Fibroblast of pulmonary artery (primary cell): ENCODE measurements at regions not wholly inside any gene's neighbourhood (a gene's known extent, or its start where the extent isn't known, plus 50 kb on each side); places are given as distances from the start of the nearest gene placed in this dataset.
A peak's percentile ranks its signal among the peaks of the same experiment; 100 is the strongest.

Source experiments
- DNase-seq: peaks from one replicate; pipeline ENCODE4 v3.0.0-alpha.2; 2010; ENCODE audit warnings: low read depth
- H3K4me3 ChIP-seq: replicated peaks from 2 replicates; pipeline ENCODE4 v1.5.1; 2011; ENCODE audit warnings: low read depth, mild to moderate bottlenecking, control low read depth, low read length, moderate library complexity
- TF ChIP-seq, protein P1 (sequence below): IDR thresholded peaks from 2 replicates; pipeline ENCODE4 v1.5.1; 2011; ENCODE audit warnings: mild to moderate bottlenecking, control low read depth, low read length, inconsistent platforms; ENCODE audit errors: missing control alignments

GRCh38 chr13:40407567-40407966 lies 258.9 kb downstream of the FOXO1 start:
- DNase-seq = no peak
- no peak overlapping the region for H3K4me3 ChIP-seq
- TF ChIP-seq, protein P1, sequence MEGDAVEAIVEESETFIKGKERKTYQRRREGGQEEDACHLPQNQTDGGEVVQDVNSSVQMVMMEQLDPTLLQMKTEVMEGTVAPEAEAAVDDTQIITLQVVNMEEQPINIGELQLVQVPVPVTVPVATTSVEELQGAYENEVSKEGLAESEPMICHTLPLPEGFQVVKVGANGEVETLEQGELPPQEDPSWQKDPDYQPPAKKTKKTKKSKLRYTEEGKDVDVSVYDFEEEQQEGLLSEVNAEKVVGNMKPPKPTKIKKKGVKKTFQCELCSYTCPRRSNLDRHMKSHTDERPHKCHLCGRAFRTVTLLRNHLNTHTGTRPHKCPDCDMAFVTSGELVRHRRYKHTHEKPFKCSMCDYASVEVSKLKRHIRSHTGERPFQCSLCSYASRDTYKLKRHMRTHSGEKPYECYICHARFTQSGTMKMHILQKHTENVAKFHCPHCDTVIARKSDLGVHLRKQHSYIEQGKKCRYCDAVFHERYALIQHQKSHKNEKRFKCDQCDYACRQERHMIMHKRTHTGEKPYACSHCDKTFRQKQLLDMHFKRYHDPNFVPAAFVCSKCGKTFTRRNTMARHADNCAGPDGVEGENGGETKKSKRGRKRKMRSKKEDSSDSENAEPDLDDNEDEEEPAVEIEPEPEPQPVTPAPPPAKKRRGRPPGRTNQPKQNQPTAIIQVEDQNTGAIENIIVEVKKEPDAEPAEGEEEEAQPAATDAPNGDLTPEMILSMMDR = no peak

DNA sequence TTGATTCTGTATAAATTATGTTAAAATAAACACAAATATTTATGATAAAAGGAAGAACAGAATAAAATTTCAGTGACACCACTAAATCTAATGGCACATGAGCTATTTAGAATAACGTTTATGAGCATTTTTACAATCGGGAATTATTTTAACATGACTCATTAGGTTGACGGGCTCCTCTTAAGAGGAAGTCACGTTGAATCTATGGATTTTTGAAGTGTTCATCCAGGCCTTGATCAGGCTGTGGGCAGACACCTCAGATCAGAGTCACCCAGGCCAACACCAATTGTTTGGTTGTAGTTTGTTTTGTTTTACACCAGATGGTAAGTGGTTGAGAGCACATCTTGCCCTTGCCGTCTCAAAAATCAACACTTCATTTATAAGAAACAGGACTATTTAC lies 257.8 kb downstream of the FOXO1 start:
- TF ChIP-seq, protein P1 = no peak
- DNase-seq = peak; percentile 23

DNA sequence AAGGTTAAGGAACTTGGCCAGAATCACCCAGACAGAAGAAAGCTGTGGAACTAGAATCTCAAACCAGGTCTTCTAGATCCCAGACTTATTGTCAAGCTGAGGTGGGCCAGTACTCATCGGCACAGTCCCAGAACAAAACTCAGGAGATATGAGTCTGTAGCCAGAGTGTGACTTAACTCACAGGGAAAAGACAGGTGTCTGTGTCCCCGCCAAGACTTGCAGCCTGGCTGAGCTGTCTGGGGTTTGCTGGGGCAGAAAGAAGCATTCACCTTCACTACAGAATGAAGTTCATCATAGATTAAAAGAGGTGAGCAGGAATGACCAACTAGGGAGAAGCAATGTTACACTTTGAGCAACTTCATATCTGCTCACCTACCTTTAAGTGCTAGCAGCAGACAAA lies 257.2 kb downstream of the FOXO1 start:
- TF ChIP-seq, protein P1 = no peak
- no peak overlapping the region for H3K4me3 ChIP-seq
- no peak for DNase-seq

More for the DNA sequence above, 257.8 kb downstream of the FOXO1 start:
- no peak overlapping the region for H3K4me3 ChIP-seq

DNA sequence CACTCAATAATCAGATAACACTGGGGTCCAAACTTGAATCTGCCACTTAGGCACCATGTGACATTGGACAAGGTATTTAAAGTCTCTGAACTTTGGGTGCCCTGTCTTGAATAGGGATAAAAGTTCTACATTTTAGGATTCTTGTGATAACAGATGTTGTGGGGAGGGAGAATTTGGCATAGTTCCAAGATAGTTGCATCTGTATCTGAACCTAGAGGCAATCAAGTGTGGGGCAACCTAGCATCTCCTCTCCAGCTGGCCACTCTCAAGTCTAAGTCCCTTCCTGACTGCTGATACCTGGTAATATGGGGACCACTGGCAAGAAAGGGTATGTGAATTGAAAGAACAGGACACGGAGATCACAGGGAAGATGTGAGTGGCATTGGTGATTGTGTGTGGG lies 256.1 kb downstream of the FOXO1 start:
- peak; percentile 57 for DNase-seq
- TF ChIP-seq, protein P1 = no peak
- H3K4me3 ChIP-seq = no peak overlapping the region

GRCh38 chr13:40420160-40420740 lies 246.2 kb downstream of the FOXO1 start:
- TF ChIP-seq, protein P1 = no peak
- H3K4me3 ChIP-seq = no peak overlapping the region
- DNase-seq = no peak

- H3K4me3 ChIP-seq = no peak overlapping the region
- TF ChIP-seq, protein P1 = no peak
- no peak for DNase-seq
Measured at GRCh38 chr13:40422588-40423235, 243.7 kb downstream of the FOXO1 start.

DNA sequence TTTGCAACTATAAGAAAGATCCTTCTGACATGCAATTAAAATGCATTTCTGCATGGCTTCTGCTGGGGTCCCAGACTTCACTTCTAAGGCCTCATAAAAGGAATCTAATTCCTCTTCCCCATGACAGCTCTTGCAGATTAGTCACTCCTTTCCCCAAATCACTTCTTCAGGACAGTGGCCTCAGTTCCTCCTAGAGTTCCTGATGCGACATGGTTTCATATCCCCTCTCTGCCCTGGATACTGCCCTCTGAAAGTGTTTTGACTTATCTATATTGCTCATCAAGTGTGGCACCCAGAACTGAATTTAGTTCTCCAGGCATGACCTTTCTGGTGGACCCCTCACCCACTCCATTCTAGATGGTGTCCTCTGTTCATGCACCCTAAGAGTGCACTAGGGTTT lies 238.1 kb downstream of the FOXO1 start:
- DNase-seq = no peak
- no peak overlapping the region for H3K4me3 ChIP-seq
- TF ChIP-seq, protein P1 = no peak
